ENCODE measurements at regions not wholly inside any gene's neighbourhood (a gene's known extent, or its start where the extent isn't known, plus 50 kb on each side); places are given as distances from the start of the nearest gene placed in this dataset.

DNA sequence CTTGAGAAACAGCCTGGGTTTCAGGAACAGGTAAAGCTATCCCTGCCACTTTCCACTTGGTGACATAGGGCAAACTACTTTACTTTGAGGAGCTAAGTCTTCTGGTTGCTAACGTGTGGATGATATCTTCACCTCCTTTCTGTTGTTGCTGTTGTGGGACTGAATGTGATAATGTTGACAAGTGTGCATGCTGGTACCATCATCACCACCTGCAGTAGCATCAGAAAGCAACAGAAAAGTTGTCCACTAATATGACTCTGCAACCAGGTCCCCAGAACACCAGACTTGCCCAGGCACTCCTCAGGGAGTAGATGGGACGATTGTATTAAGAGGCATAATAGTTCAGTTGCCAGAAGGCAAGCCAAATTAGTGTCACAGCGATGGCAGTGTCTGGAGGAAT, 203.2 kb upstream of the MCTP2 start:
- no peak overlapping the region for H3K9ac ChIP-seq (ENCODE audit: insufficient read length)
- TF ChIP-seq POLR2AphosphoS5 (IDR thresholded peaks at IDR 0.05; ENCODE audit: borderline replicate concordance, low read depth, low read length) (no peak), EZH2 (IDR thresholded peaks at IDR 0.05) (no peak), FOXP2 (optimal IDR thresholded peaks at IDR 0.05; ENCODE audit: control extremely low read depth, extremely low read length, insufficient read depth) (no peak)
- no peak for DNase-seq (ENCODE audit: low read depth, low spot score)
- H3K27ac ChIP-seq = no peak overlapping the region
- H3K9me3 ChIP-seq (ENCODE audit: low read depth, low read length) = no peaks in the 10 kb centered on the region
- no peak overlapping the region for H3K4me3 ChIP-seq
- H3K36me3 ChIP-seq (ENCODE audit: insufficient read depth, low read length) = no peaks in the 10 kb centered on the region

DNA sequence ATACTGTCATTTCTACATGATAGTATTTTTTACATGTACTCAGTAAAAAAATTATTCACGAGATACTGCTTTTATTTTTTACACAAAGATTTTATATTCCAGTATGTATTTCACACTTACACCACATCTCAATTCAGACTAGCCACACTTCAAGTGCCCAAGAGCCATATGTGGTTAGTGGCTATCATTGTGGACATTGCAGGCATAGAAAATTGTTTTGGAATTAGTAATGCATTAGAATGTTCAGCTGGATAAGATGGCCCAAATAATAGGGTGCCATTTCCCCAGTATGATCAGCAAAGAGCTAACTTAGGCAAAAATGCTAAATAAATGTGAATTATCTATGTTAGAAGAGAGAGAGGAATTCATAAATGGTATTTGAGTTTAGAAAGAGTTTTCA, 203.8 kb upstream of the MCTP2 start:
- Histone ChIP-seq H3K36me3 (ENCODE audit: insufficient read depth, low read length) (no peaks in the 10 kb centered on the region), H3K9me3 (ENCODE audit: low read depth, low read length) (no peaks in the 10 kb centered on the region), H3K9ac (ENCODE audit: insufficient read length) (no peak overlapping the region), H3K27ac (no peak overlapping the region), H3K4me3 (no peak overlapping the region)
- TF ChIP-seq POLR2AphosphoS5 (IDR thresholded peaks at IDR 0.05; ENCODE audit: borderline replicate concordance, low read depth, low read length) (no peak), FOXP2 (optimal IDR thresholded peaks at IDR 0.05; ENCODE audit: control extremely low read depth, extremely low read length, insufficient read depth) (no peak), EZH2 (IDR thresholded peaks at IDR 0.05) (no peak)
- no peak for DNase-seq (ENCODE audit: low read depth, low spot score)

DNA sequence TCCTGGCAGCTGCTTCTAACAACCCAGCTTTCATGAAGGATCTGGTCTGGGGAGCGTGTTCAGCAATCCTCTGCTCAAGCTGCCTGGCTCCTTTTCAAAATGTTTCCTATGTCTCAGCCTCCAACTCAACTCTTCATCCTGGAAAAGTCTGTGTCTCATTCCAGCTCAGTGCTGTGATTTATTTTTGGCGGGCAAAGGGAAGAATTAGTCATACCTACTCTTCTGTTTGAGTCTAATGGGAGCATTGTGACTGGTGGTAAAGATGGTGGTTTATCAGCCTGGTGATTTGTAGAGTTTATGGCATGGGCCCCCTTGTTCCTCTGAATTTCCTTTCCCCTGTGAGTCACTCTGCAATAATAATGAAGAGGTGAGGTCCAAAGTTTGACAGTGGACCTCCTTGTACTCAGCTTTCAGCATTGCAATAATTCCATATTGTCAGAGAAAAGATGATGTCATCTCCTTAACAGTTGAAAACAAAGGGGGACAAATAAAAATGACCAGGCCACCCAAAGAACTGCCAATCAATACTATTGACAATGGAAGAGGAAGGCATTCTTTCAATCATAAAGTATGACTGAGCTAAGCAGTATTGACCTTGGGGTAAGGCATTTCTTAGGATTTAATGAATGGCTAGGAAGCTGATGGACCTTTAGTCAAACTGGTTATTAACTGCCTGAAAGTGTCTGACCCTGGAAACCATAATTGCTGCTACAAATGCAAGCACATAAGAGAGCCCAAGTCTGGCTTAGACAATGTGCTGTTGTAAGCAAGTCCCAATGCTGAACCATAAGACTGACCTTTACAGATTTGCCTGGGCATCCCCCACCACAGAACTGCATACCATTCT, 204.7 kb upstream of the MCTP2 start:
- H3K36me3 ChIP-seq (ENCODE audit: insufficient read depth, low read length) = no peaks in the 10 kb centered on the region
- DNase-seq (ENCODE audit: low read depth, low spot score) = no peak
- no peak overlapping the region for H3K27ac ChIP-seq
- TF ChIP-seq FOXP2 (optimal IDR thresholded peaks at IDR 0.05; ENCODE audit: control extremely low read depth, extremely low read length, insufficient read depth) (no peak), POLR2AphosphoS5 (IDR thresholded peaks at IDR 0.05; ENCODE audit: borderline replicate concordance, low read depth, low read length) (no peak), EZH2 (IDR thresholded peaks at IDR 0.05) (no peak)
- H3K9me3 ChIP-seq (ENCODE audit: low read depth, low read length) = no peaks in the 10 kb centered on the region
- no peak overlapping the region for H3K9ac ChIP-seq (ENCODE audit: insufficient read length)
- no peak overlapping the region for H3K4me3 ChIP-seq

DNA sequence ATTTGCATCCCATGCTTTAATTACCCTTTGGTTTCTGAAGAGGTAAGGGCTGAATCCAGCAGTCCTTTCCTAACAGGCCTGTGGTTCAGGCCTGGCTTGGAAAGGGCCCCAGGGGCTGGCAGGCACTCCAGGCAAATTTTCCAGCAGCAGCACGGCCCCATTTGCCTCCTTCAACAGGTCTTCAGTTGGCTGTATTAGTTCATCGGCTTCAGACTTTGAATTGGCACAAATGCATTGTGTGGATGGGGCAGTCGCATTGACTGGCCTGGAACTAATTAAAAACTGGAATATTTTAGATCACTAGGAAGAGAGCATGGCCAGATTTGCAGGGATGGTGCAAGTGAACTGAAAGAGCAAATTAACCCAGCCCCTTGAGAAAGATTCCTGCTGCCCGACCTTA, 207.8 kb upstream of the MCTP2 start:
- Histone ChIP-seq H3K36me3 (ENCODE audit: insufficient read depth, low read length) (no peaks in the 10 kb centered on the region), H3K27ac (no peak overlapping the region), H3K9ac (ENCODE audit: insufficient read length) (no peak overlapping the region), H3K4me3 (no peak overlapping the region), H3K9me3 (ENCODE audit: low read depth, low read length) (no peaks in the 10 kb centered on the region)
- DNase-seq (ENCODE audit: low read depth, low spot score) = no peak
- TF ChIP-seq EZH2 (IDR thresholded peaks at IDR 0.05) = no peak
- no peak for TF ChIP-seq FOXP2 (optimal IDR thresholded peaks at IDR 0.05; ENCODE audit: control extremely low read depth, extremely low read length, insufficient read depth)
- TF ChIP-seq POLR2AphosphoS5 (IDR thresholded peaks at IDR 0.05; ENCODE audit: borderline replicate concordance, low read depth, low read length) = no peak

DNA sequence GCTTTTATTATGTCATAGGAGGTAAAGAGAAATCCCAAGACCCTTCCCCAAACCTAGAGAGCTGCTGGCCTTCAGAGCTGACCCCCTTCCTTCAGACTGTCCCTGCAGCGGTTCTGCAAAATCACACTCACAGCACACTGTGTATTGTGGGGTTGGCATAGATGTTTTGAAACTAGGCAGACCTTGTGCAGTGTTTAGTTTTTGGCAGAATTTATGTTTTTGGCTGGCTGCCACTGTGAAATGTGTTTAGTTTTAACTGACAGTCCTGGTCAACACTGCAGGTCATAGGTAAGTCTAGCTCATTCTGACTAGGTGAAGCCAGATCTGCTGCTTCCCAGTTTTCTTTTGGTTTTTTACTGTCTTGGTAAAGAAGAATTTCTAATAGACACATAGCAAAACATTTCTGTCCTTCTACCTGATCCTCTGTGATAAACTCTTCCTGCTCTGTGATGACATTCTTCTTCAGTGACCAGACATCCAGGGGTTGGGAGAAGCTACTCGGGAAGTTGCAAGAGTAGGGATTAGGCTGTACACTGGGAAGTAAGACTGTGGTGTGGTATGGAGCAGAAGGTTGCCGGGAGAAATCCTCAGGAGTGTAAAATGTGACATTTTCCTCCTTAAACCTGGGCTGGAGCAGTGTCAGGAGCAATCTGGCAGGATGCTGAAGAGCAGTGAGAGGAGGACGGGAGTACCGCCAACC, 209.6 kb upstream of the MCTP2 start:
- Histone ChIP-seq H3K9me3 (ENCODE audit: low read depth, low read length) (no peaks in the 10 kb centered on the region), H3K27ac (no peak overlapping the region), H3K9ac (ENCODE audit: insufficient read length) (no peak overlapping the region), H3K36me3 (ENCODE audit: insufficient read depth, low read length) (no peaks in the 10 kb centered on the region), H3K4me3 (no peak overlapping the region)
- no peak for DNase-seq (ENCODE audit: low read depth, low spot score)
- TF ChIP-seq FOXP2 (optimal IDR thresholded peaks at IDR 0.05; ENCODE audit: control extremely low read depth, extremely low read length, insufficient read depth) (no peak), POLR2AphosphoS5 (IDR thresholded peaks at IDR 0.05; ENCODE audit: borderline replicate concordance, low read depth, low read length) (no peak), EZH2 (IDR thresholded peaks at IDR 0.05) (no peak)

DNA sequence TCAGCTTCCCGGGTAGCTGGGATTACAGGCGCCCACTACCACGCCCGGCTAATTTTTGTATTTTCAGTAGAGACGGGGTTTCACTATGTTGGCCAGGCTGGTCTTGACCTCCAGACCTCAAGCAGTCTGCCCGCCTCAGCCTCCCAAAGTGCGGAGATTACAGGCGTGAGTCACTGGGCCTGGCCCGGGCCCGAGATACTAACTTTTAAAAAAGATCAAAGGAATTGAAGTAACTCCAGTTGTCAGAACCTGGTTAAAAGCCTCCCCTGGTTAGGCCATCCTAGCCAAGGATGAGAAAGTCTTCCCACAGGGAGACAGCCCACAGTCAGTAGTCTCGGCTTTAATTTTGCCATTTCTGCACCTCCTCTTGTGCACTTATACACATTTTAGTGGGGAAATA, 212.3 kb upstream of the MCTP2 start:
- Histone ChIP-seq H3K4me3 (no peak overlapping the region), H3K9me3 (ENCODE audit: low read depth, low read length) (no peaks in the 10 kb centered on the region), H3K9ac (ENCODE audit: insufficient read length) (no peak overlapping the region), H3K27ac (no peak overlapping the region), H3K36me3 (ENCODE audit: insufficient read depth, low read length) (no peaks in the 10 kb centered on the region)
- DNase-seq (ENCODE audit: low read depth, low spot score) = no peak
- TF ChIP-seq POLR2AphosphoS5 (IDR thresholded peaks at IDR 0.05; ENCODE audit: borderline replicate concordance, low read depth, low read length) (no peak), EZH2 (IDR thresholded peaks at IDR 0.05) (no peak), FOXP2 (optimal IDR thresholded peaks at IDR 0.05; ENCODE audit: control extremely low read depth, extremely low read length, insufficient read depth) (no peak)

DNA sequence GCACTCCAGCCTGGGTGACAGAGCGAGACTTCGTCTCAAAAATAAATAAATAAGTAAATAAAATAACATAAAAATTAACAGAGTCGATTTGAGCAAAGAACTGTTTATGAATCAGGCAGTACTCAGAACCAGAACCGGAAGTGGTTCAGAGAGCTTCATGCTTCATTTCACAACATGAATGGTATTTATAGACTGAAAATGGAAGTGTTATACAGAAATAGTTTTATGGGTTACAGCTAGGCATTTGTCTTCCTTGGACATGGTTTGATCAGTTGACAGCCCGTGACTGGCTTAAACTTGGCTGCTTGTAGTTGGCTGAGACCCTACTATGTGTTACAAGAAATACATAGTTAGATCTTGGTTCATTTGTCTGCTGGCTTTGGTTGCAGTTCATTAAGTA, 216.0 kb upstream of the MCTP2 start:
- Histone ChIP-seq H3K27ac (no peak overlapping the region), H3K36me3 (ENCODE audit: insufficient read depth, low read length) (no peaks in the 10 kb centered on the region), H3K9ac (ENCODE audit: insufficient read length) (no peak overlapping the region), H3K4me3 (no peak overlapping the region), H3K9me3 (ENCODE audit: low read depth, low read length) (no peaks in the 10 kb centered on the region)
- no peak for TF ChIP-seq FOXP2 (optimal IDR thresholded peaks at IDR 0.05; ENCODE audit: control extremely low read depth, extremely low read length, insufficient read depth)
- DNase-seq (ENCODE audit: low read depth, low spot score) = no peak

DNA sequence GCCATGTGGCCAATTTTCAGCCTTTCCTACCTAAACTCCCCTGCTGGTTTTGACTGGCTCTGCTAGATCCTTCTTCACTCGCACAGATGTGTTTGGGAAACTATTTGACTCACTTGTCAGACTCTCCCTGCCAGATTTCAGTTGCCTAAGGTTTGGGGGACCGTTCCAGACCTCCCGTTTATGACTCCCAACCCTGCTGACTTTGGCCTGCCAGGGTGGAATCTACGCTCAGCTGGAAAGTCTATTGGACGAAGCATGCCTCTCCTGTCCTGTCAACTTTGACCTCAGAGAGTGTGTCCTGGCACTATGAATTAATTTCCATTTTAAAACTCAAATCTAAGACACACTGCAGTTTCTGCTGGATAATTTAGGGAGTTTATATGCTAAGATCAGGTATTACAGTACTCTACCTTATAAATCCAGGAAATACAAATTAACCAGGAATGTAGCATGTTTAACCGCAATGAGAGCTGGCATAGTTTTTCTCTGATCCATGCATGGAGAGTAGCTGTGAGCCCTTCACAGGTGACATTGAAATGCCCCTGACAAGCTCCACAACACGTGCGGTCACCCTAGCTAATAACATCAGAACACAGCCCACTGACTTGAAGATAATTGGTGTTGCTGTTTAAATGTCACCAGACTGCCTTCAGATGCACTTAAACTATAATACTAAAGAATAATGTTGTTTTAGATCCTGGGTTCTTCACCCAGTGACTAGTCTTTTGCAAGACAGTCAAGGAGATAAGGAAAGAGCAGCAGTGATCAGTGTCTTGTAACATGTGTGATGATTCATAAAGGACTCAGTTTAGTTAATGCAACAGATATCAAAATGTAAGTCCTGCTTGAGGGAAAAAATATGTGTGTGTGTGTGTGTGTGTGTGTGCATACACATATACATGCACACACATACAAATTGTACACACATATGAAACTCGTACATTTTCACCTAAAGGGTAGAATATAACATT, 223.0 kb upstream of the MCTP2 start:
- no peak overlapping the region for H3K27ac ChIP-seq
- no peaks in the 10 kb centered on the region for H3K9me3 ChIP-seq (ENCODE audit: low read depth, low read length)
- H3K36me3 ChIP-seq (ENCODE audit: insufficient read depth, low read length) = no peaks in the 10 kb centered on the region
- no peak for TF ChIP-seq FOXP2 (optimal IDR thresholded peaks at IDR 0.05; ENCODE audit: control extremely low read depth, extremely low read length, insufficient read depth)
- TF ChIP-seq POLR2AphosphoS5 (IDR thresholded peaks at IDR 0.05; ENCODE audit: borderline replicate concordance, low read depth, low read length) = no peak
- TF ChIP-seq EZH2 (IDR thresholded peaks at IDR 0.05) = no peak
- DNase-seq (ENCODE audit: low read depth, low spot score) = no peak
- no peak overlapping the region for H3K9ac ChIP-seq (ENCODE audit: insufficient read length)
- no peak overlapping the region for H3K4me3 ChIP-seq

All from SK-N-MC (cell line).